Thyroid gland (tissue), 4 donors: ENCODE measurements at regions not wholly inside any gene's neighbourhood (a gene's known extent, or its start where the extent isn't known, plus 50 kb on each side); places are given as distances from the start of the nearest gene placed in this dataset.

Experiments used
- DNase-seq, 2 donors: peaks; one replicate each; pipeline ENCODE4 v3.0.0-alpha.2; 2019
- H3K27ac ChIP-seq, 3 donors: fragments of 200-600 bp; sonication (generic); 1 replicate in 2 of 3; 2 replicates in 1 of 3; pipeline ENCODE4 v1.5.1; 2016 to 2019; ENCODE audit warnings: mild to moderate bottlenecking in 1 of 3, moderate library complexity in 1 of 3
- H3K27me3 ChIP-seq: fragments of 200-600 bp; sonication (generic); one replicate; pipeline ENCODE4 v1.5.1; 2019
- H3K36me3 ChIP-seq, 2 donors: fragments of 200-600 bp; sonication (generic); one replicate each; pipeline ENCODE4 v1.5.1; 2016 to 2019
- H3K4me1 ChIP-seq, 2 donors: fragments of 200-600 bp; sonication (generic); one replicate each; pipeline ENCODE4 v1.5.1; 2017 to 2019
- H3K4me3 ChIP-seq, 3 donors: fragments of 200-600 bp; sonication (generic); replicated peaks in 1 of 3; 1 replicate in 2 of 3; 2 replicates in 1 of 3; pipeline ENCODE4 v1.5.1; 2016; ENCODE audit warnings: mild to moderate bottlenecking in 1 of 3
- H3K9me3 ChIP-seq: fragments of 200-600 bp; sonication (generic); one replicate; pipeline ENCODE4 v1.5.1; 2017
- POLR2A ChIP-seq, 2 donors: fragments of 450-650 bp; IDR thresholded peaks; one replicate each; pipeline ENCODE4 v1.6.1; 2017; ENCODE audit warnings: antibody characterized with exemption in 2 of 2, mild to moderate bottlenecking in 2 of 2, moderate library complexity in 1 of 2
- WGBS, 2 donors: methylation state at CpG; one replicate each; pipeline ENCODE4 v1.1.5; 2017; 5-methylcytosine and 5-hydroxymethylcytosine counted together
- intact Hi-C: fragments of 100-400 bp; cut with DNase I; formaldehyde crosslinking; loops from one replicate; pipeline ENCODE4 v1.15.1; 2023
- TF ChIP-seq, protein P1 (sequence below), 6 experiments: fragments of 200-600 bp in 3 of 6; fragments of 450-650 bp in 3 of 6; sonication (generic) in 3 of 6; IDR thresholded peaks; one replicate each; pipeline ENCODE4 v1.5.1; 2016 to 2019; ENCODE audit warnings: antibody characterized with exemption in 6 of 6, mild to moderate bottlenecking in 2 of 6, inconsistent platforms in 1 of 6, moderate library complexity in 1 of 6

DNA sequence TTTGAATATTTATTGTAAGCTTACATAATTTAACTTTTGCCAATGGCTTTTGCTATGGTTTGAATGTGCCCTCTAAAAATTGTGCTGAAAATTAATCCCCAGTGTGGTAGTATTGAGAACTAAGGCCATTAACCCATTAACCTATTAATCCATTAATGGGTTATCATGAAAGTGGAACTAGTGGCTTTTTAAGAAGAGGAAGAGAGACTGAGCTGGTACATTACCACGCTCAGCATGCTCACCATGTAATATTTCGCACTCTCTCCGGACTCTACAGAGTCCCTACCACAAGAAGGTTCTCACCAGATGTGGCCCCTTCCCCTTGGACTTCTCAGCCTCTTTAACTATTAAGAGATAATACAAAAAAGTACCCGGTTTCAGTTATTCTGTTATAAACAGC is 164.4 kb upstream of the ZRANB2 start:
- Histone ChIP-seq H3K4me3 (no peak overlapping the region), H3K27ac (no peak overlapping the region), H3K36me3 (no peaks in the 10 kb centered on the region), H3K9me3 (no peaks in the 10 kb centered on the region), H3K27me3 (no peaks in the 10 kb centered on the region), H3K4me1 (no peaks in the 10 kb centered on the region)
- no peak for DNase-seq
- WGBS, 2 donors = 92 to 94% methylated on average over 4 of the region's 4 CpGs
- intact Hi-C loops = no loop called here
- TF ChIP-seq POLR2A (IDR thresholded peaks at IDR 0.05) = no peak

DNA sequence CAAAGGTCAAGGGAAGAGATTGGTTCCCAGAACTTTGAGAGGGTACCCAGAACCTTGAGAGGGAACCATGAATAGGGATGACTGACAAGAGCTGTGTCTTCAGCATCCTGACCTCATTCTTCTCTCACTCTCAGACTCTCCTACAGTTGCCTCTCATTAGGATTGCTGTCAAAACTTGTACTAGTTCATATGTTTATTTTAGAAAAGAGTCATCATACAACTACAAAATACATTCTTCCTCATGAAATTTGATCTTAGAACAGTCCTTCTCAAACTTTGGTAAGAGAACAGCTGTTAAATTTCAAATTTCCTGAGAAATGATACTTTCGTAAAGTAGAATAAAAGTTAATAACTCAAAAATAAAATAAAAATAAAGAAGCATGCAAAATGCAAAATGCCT is 161.4 kb upstream of the ZRANB2 start:
- Histone ChIP-seq H3K9me3 (no peaks in the 10 kb centered on the region), H3K36me3 (no peaks in the 10 kb centered on the region), H3K4me1 (no peaks in the 10 kb centered on the region), H3K27ac (no peak overlapping the region), H3K27me3 (no peaks in the 10 kb centered on the region), H3K4me3 (no peak overlapping the region)
- DNase-seq = no peak
- intact Hi-C loops = no loop called here
- TF ChIP-seq POLR2A (IDR thresholded peaks at IDR 0.05) = no peak
- 94 to 96% methylated on average over 1 of the region's 1 CpG for WGBS, 2 donors

DNA sequence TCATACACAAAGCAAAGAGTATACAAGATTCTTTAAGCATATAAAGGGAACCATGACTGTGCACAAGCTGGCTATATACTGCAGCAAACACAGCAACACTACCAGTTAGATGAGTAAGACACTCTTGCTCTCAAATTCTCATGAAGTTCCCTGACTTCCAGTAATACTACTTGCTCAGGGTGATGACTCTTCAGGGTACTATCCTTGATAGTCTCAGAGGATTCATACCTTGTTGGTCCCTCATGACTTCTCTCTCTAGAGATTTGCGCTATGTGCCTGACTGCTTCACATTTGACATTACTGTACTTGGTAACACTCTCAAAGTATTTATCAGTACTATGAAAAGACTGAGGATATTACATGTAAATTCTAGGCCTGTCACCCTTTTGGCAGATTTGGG is 159.8 kb upstream of the ZRANB2 start:
- DNase-seq = no peak
- H3K27me3 ChIP-seq = no peaks in the 10 kb centered on the region
- no peak overlapping the region for H3K4me3 ChIP-seq
- no peaks in the 10 kb centered on the region for H3K9me3 ChIP-seq
- intact Hi-C loops = no loop called here
- H3K27ac ChIP-seq = no peak overlapping the region
- TF ChIP-seq POLR2A (IDR thresholded peaks at IDR 0.05) = no peak
- TF ChIP-seq, protein P1, sequence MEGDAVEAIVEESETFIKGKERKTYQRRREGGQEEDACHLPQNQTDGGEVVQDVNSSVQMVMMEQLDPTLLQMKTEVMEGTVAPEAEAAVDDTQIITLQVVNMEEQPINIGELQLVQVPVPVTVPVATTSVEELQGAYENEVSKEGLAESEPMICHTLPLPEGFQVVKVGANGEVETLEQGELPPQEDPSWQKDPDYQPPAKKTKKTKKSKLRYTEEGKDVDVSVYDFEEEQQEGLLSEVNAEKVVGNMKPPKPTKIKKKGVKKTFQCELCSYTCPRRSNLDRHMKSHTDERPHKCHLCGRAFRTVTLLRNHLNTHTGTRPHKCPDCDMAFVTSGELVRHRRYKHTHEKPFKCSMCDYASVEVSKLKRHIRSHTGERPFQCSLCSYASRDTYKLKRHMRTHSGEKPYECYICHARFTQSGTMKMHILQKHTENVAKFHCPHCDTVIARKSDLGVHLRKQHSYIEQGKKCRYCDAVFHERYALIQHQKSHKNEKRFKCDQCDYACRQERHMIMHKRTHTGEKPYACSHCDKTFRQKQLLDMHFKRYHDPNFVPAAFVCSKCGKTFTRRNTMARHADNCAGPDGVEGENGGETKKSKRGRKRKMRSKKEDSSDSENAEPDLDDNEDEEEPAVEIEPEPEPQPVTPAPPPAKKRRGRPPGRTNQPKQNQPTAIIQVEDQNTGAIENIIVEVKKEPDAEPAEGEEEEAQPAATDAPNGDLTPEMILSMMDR (IDR thresholded peaks at IDR 0.05) = no peak
- no peaks in the 10 kb centered on the region for H3K4me1 ChIP-seq
- H3K36me3 ChIP-seq = no peaks in the 10 kb centered on the region
- 94 to 100% methylated on average over 1 of the region's 1 CpG for WGBS, 2 donors

DNA sequence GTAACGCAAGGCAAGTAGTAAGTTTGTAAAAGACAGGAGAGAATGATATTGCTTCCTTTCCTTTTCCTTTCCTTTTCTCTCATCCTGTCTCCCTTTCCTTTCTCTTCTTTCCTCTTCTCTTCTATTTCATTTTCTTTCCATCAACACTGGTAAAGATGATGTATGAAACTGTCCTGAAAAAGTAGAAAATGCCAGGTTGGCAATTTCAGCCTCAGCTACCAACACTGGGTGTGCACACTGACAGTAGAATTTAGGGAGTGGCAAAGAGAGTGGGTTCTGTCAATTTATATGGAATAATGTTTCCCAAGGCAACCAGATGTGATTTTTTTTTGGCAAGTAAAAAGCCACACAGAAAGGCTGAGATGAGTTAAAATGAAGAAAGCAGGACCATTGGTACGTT is 155.7 kb upstream of the ZRANB2 start:
- H3K9me3 ChIP-seq = no peaks in the 10 kb centered on the region
- H3K4me3 ChIP-seq = no peak overlapping the region
- H3K27me3 ChIP-seq = no peaks in the 10 kb centered on the region
- no peaks in the 10 kb centered on the region for H3K4me1 ChIP-seq
- WGBS, 2 donors = 85 to 86% methylated on average over 2 of the region's 2 CpGs
- TF ChIP-seq, protein P1 (IDR thresholded peaks at IDR 0.05) = no peak
- no peak for TF ChIP-seq POLR2A (IDR thresholded peaks at IDR 0.05)
- intact Hi-C loops = no loop called here
- H3K36me3 ChIP-seq = no peaks in the 10 kb centered on the region
- no peak for DNase-seq
- H3K27ac ChIP-seq = no peak overlapping the region

DNA sequence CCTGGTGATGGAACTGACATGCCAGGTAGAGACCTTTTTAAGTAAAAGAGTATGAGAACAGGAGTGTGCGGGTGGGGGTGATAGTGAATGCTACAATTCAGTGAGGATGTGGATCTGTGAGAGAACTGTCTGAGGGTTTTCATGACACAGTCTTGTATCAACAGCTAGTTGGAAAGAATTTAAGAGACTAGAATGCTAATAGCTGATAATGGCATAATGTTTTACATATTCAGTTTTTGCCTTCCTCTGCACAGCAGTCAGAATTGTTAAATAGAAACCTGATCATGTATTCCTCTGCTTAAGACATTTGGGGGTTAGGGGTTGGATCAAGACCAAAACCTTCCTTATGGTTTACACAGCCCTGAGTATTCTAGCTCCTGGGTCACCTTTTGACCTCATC is 152.8 kb upstream of the ZRANB2 start:
- TF ChIP-seq, protein P1 (IDR thresholded peaks at IDR 0.05) = no peak
- TF ChIP-seq POLR2A (IDR thresholded peaks at IDR 0.05) = no peak
- no peaks in the 10 kb centered on the region for H3K36me3 ChIP-seq
- no peaks in the 10 kb centered on the region for H3K4me1 ChIP-seq
- intact Hi-C loops = no loop called here
- no peak overlapping the region for H3K27ac ChIP-seq
- 98% methylated on average over 1 of the region's 1 CpG for WGBS, 2 donors
- no peak for DNase-seq
- H3K4me3 ChIP-seq = no peak overlapping the region
- H3K9me3 ChIP-seq = no peaks in the 10 kb centered on the region
- no peaks in the 10 kb centered on the region for H3K27me3 ChIP-seq

DNA sequence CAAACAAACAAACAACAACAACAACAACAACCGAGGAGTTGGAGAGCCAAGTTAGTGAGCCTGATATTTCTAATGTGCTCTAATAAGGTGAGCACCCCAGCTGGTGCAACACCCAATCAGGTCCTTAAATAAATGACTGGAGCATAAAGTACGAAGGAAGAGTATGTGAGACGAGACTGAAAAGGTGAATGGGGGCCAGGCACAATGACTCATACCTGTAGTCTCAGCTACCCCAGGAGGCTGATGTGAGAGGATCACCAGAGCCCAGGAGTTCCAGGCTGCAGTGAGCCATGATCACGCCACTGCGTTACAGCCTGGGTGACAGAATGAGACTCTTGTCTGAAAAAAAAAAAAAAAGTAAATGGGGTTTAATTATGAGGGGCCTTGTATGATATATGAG is 152.0 kb upstream of the ZRANB2 start:
- Histone ChIP-seq H3K4me1 (no peaks in the 10 kb centered on the region), H3K9me3 (no peaks in the 10 kb centered on the region), H3K27ac (no peak overlapping the region), H3K27me3 (no peaks in the 10 kb centered on the region), H3K4me3 (no peak overlapping the region), H3K36me3 (no peaks in the 10 kb centered on the region)
- intact Hi-C loops = no loop called here
- 88 to 94% methylated on average over 5 of the region's 5 CpGs for WGBS, 2 donors
- DNase-seq = no peak
- TF ChIP-seq POLR2A (IDR thresholded peaks at IDR 0.05) = no peak

DNA sequence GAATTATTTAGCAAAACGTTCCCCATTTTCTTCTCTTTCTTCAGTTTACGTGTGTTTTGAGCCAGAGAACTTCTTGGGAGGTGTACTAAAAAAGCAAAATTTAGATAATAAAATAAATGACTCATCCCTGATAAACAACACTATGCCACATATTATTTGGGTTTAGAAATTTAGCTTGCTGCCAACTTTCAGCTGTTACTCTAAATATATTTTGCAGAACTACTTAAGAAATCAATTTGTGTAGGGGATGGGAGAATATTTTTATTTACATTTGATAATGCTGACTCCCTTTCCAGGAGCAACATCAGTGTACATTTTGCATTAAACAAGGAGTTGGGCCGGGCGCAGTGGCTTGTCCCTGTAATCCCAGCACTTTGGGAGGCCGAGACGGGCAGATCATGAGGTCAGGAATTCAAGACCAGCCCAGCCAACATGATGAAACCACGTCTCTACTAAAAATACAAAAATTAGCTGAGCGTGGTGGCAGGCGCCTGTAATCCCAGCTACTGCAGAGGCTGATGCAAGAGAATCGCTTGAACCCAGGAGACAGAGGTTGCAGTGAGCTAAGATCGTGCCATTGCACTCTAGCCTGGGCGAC is 151.4 kb upstream of the ZRANB2 start:
- TF ChIP-seq POLR2A (IDR thresholded peaks at IDR 0.05) = no peak
- TF ChIP-seq, protein P1 (IDR thresholded peaks at IDR 0.05) = no peak
- Histone ChIP-seq H3K27ac (no peak overlapping the region), H3K27me3 (no peaks in the 10 kb centered on the region), H3K36me3 (no peaks in the 10 kb centered on the region), H3K4me3 (no peak overlapping the region), H3K9me3 (no peaks in the 10 kb centered on the region), H3K4me1 (no peaks in the 10 kb centered on the region)
- no peak for DNase-seq
- intact Hi-C loops = no loop called here
- WGBS, 2 donors = 84 to 88% methylated on average over 12 of the region's 12 CpGs
